HepG2 (cell line): ENCODE measurements at regions not wholly inside any gene's neighbourhood (a gene's known extent, or its start where the extent isn't known, plus 50 kb on each side); places are given as distances from the start of the nearest gene placed in this dataset.

ENCODE experiments used
- ATAC-seq: fragments of 200-7000 bp; cut with Tn5 transposase; 3 replicates; pipeline ENCODE4 v1.9.1; 2020; ENCODE audit warnings: mild to moderate bottlenecking, moderate library complexity
- BruUV-seq: library from RNA; stranded (reverse); fragments of 400-500 nt; replicated peaks from 2 replicates; lab custom pipeline; 2021; lab: Mats Ljungman, UMichigan
- CTCF ChIA-PET: fragments of 300-600 bp; formaldehyde crosslinking; extraction: SDS; loops from one replicate; lab custom pipeline; 2021; ENCODE audit warnings: low total read pairs, inconsistent platforms, low intra/inter-chr PET ratio; lab: Yijun Ruan, JAX
- POLR2A ChIA-PET: fragments of 350-600 bp; sonication (Branson Sonifier 250); formaldehyde crosslinking; loops from one replicate; lab custom pipeline; 2020; ENCODE audit warnings: antibody characterized with exemption, inconsistent platforms; lab: Yijun Ruan, JAX
- DNase-seq: peaks from one replicate; pipeline ENCODE4 v3.0.0-alpha.2; 2015; ENCODE audit warnings: low spot score
- FAIRE-seq: peaks from 3 replicates; lab custom pipeline; 2011; peaks lifted over from hg19 to GRCh38; lab: Jason Lieb, UNC
- H2AFZ ChIP-seq: one replicate; pipeline ENCODE4 v1.6.1; 2011; ENCODE audit warnings: low read length, inconsistent platforms
- H3K27ac ChIP-seq: fragments of 300-600 bp; 3 replicates; pipeline ENCODE4 v1.8.0; 2011; ENCODE audit warnings: mixed run types, mild to moderate bottlenecking, mixed read lengths, low read length, inconsistent platforms; ENCODE audit not compliant: insufficient read depth; ENCODE audit errors: extremely low read length
- H3K27me3 ChIP-seq, 2 experiments: fragments of 200-600 bp in 1 of 2; 2 replicates in 1 of 2; 3 replicates in 1 of 2; pipeline versions ENCODE4 v1.6.0 to v1.8.0; 2011; ENCODE audit warnings: low read length in 2 of 2, mild to moderate bottlenecking in 2 of 2, moderate library complexity in 2 of 2, inconsistent platforms in 1 of 2; ENCODE audit not compliant: insufficient read depth in 2 of 2, control insufficient read depth in 1 of 2
- H3K36me3 ChIP-seq, 2 experiments: fragments of 200-600 bp in 1 of 2; replicated peaks in 1 of 2; 2 replicates in 1 of 2; 3 replicates in 1 of 2; pipeline versions ENCODE4 v1.5.1 to v1.8.0; 2011; ENCODE audit warnings: low read length in 2 of 2, inconsistent platforms in 1 of 2; ENCODE audit not compliant: insufficient read depth in 2 of 2, control insufficient read depth in 1 of 2
- H3K4me1 ChIP-seq: 2 replicates; pipeline ENCODE4 v1.5.1; 2012; ENCODE audit warnings: low read length, inconsistent platforms; ENCODE audit not compliant: insufficient read depth
- H3K4me2 ChIP-seq: 2 replicates; pipeline ENCODE4 v1.6.0; 2011; ENCODE audit warnings: low read depth, low read length, inconsistent platforms
- H3K4me3 ChIP-seq, 3 experiments: fragments of 200-600 bp in 1 of 3; sonication (generic), shearing (Covaris generic) in 1 of 3; replicated peaks in 1 of 3; 2 replicates each; pipeline ENCODE4 v1.5.1; 2011 to 2016; ENCODE audit warnings: low read length in 3 of 3, inconsistent platforms in 2 of 3, low read depth in 2 of 3, mild to moderate bottlenecking in 2 of 3, control low read depth in 1 of 3, mixed read lengths in 1 of 3; ENCODE audit not compliant: insufficient read depth in 1 of 3
- H3K79me2 ChIP-seq: one replicate; pipeline ENCODE4 v1.6.1; 2011; ENCODE audit warnings: low read length, inconsistent platforms; ENCODE audit not compliant: insufficient read depth
- H3K9ac ChIP-seq: 2 replicates; pipeline ENCODE4 v1.6.0; 2011; ENCODE audit warnings: mild to moderate bottlenecking, low read depth, low read length, inconsistent platforms; ENCODE audit not compliant: insufficient read depth
- H3K9me3 ChIP-seq: 2 replicates; pipeline ENCODE4 v1.5.1; 2012; ENCODE audit warnings: mild to moderate bottlenecking, low read length
- H4K20me1 ChIP-seq: 2 replicates; pipeline ENCODE4 v1.6.0; 2011; ENCODE audit warnings: inconsistent platforms, mild to moderate bottlenecking, low read length, moderate library complexity; ENCODE audit not compliant: insufficient read depth
- CEBPB ChIP-seq: IDR thresholded peaks from 2 replicates; pipeline ENCODE4 v1.6.1; 2011; ENCODE audit warnings: low read depth, low read length, improper control_type of control experiment, borderline replicate concordance
- EZH2 ChIP-seq: conservative IDR thresholded peaks from 2 replicates; pipeline ENCODE4 v1.6.1; 2012; ENCODE audit warnings: mild to moderate bottlenecking, low read depth, low read length, moderate library complexity
- FOXP4 ChIP-seq: sonication (generic); formaldehyde crosslinking; IDR thresholded peaks from 2 replicates; pipeline ENCODE4 v1.4.0; 2020; ENCODE audit warnings: missing genetic modification reagents
- ZBTB7B ChIP-seq: sonication (generic); formaldehyde crosslinking; IDR thresholded peaks from 2 replicates; pipeline ENCODE4 v1.4.0; 2020; ENCODE audit warnings: missing genetic modification reagents
- ZNF562 ChIP-seq: sonication (generic); formaldehyde crosslinking; IDR thresholded peaks from 2 replicates; pipeline ENCODE4 v1.8.0; 2022; ENCODE audit warnings: missing genetic modification reagents, borderline replicate concordance
- ZNF616 ChIP-seq: sonication (generic); formaldehyde crosslinking; IDR thresholded peaks from 2 replicates; pipeline ENCODE4 v1.5.0; 2020; ENCODE audit warnings: low read depth, mild to moderate bottlenecking, missing genetic modification reagents
- ZNF841 ChIP-seq: sonication (generic); formaldehyde crosslinking; IDR thresholded peaks from 2 replicates; pipeline ENCODE4 v1.8.1; 2023; ENCODE audit warnings: missing genetic modification reagents, borderline replicate concordance
- ZSCAN9 ChIP-seq: IDR thresholded peaks from 2 replicates; pipeline ENCODE4 v1.6.1; 2016; ENCODE audit warnings: borderline replicate concordance
- WGBS: methylation state at CpG from one replicate; pipeline ENCODE4 v1.1.6; 2017; ENCODE audit warnings: low lambda C conversion rate; 5-methylcytosine and 5-hydroxymethylcytosine counted together
- in situ Hi-C: cut with HindIII; loops from 2 replicates; pipeline ENCODE4 v1.10.0; 2017; ENCODE audit warnings: low pct_unique_long_range_greater_than_20kb; ENCODE audit not compliant: extremely low pct_ligation_motif_present
- intact Hi-C: fragments of 100-400 bp; cut with micrococcal nuclease; formaldehyde crosslinking; loops from one replicate; pipeline ENCODE4 v1.10.0; 2022; ENCODE audit not compliant: unreplicated experiment
- TF ChIP-seq, protein P1 (sequence below): IDR thresholded peaks from 2 replicates; pipeline ENCODE4 v1.6.1; 2016; ENCODE audit warnings: missing genetic modification reagents, missing compliant biosample characterization
- TF ChIP-seq, protein P2 (sequence below): sonication (generic); formaldehyde crosslinking; IDR thresholded peaks from 2 replicates; pipeline ENCODE4 v1.4.0; 2020; ENCODE audit warnings: missing genetic modification reagents
- TF ChIP-seq, protein P3 (sequence below): sonication (generic); formaldehyde crosslinking; conservative IDR thresholded peaks from 2 replicates; pipeline ENCODE4 v1.4.0; 2020; ENCODE audit warnings: missing genetic modification reagents
- TF ChIP-seq, protein P4 (sequence below): sonication (generic); formaldehyde crosslinking; IDR thresholded peaks from 2 replicates; pipeline ENCODE4 v1.4.0; 2020; ENCODE audit warnings: missing genetic modification reagents, mild to moderate bottlenecking, borderline replicate concordance

- Histone ChIP-seq H3K9me3 (no peaks in the 10 kb centered on the region), H3K27ac (no peak overlapping the region), H2AFZ (no peak overlapping the region), H3K4me3 (no peak overlapping the region), H3K9ac (no peak overlapping the region), H3K36me3 (no peaks in the 10 kb centered on the region), H3K4me1 (no peaks in the 10 kb centered on the region), H3K4me2 (no peak overlapping the region), H3K27me3 (no peaks in the 10 kb centered on the region), H4K20me1 (no peaks in the 10 kb centered on the region), H3K79me2 (no peaks in the 10 kb centered on the region)
- POLR2A ChIA-PET = no interaction called here
- ATAC-seq (no peak), DNase-seq (no peak), FAIRE-seq (no peak)
- in situ Hi-C loops (no loop called here), intact Hi-C loops (no loop called here)
- WGBS = 3% methylated on average over 4 of the region's 4 CpGs
- BruUV-seq = no TSS peak
- CTCF ChIA-PET = no interaction called here
- TF ChIP-seq ZSCAN9 (CRISPR knock-in tag) = no peak
- TF ChIP-seq ZBTB7B (CRISPR knock-in tag) = no peak
- no peak for TF ChIP-seq CEBPB
- no peak for TF ChIP-seq ZNF841 (CRISPR knock-in tag)
- no peak for TF ChIP-seq ZNF562 (CRISPR knock-in tag)
- TF ChIP-seq, protein P1, sequence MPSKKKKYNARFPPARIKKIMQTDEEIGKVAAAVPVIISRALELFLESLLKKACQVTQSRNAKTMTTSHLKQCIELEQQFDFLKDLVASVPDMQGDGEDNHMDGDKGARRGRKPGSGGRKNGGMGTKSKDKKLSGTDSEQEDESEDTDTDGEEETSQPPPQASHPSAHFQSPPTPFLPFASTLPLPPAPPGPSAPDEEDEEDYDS = no peak
- TF ChIP-seq, protein P2, sequence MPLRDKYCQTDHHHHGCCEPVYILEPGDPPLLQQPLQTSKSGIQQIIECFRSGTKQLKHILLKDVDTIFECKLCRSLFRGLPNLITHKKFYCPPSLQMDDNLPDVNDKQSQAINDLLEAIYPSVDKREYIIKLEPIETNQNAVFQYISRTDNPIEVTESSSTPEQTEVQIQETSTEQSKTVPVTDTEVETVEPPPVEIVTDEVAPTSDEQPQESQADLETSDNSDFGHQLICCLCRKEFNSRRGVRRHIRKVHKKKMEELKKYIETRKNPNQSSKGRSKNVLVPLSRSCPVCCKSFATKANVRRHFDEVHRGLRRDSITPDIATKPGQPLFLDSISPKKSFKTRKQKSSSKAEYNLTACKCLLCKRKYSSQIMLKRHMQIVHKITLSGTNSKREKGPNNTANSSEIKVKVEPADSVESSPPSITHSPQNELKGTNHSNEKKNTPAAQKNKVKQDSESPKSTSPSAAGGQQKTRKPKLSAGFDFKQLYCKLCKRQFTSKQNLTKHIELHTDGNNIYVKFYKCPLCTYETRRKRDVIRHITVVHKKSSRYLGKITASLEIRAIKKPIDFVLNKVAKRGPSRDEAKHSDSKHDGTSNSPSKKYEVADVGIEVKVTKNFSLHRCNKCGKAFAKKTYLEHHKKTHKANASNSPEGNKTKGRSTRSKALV (CRISPR knock-in tag) = no peak
- TF ChIP-seq, protein P3, sequence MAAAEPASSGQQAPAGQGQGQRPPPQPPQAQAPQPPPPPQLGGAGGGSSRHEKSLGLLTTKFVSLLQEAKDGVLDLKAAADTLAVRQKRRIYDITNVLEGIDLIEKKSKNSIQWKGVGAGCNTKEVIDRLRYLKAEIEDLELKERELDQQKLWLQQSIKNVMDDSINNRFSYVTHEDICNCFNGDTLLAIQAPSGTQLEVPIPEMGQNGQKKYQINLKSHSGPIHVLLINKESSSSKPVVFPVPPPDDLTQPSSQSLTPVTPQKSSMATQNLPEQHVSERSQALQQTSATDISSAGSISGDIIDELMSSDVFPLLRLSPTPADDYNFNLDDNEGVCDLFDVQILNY = no peak
- TF ChIP-seq EZH2 = no peak
- TF ChIP-seq, protein P4, sequence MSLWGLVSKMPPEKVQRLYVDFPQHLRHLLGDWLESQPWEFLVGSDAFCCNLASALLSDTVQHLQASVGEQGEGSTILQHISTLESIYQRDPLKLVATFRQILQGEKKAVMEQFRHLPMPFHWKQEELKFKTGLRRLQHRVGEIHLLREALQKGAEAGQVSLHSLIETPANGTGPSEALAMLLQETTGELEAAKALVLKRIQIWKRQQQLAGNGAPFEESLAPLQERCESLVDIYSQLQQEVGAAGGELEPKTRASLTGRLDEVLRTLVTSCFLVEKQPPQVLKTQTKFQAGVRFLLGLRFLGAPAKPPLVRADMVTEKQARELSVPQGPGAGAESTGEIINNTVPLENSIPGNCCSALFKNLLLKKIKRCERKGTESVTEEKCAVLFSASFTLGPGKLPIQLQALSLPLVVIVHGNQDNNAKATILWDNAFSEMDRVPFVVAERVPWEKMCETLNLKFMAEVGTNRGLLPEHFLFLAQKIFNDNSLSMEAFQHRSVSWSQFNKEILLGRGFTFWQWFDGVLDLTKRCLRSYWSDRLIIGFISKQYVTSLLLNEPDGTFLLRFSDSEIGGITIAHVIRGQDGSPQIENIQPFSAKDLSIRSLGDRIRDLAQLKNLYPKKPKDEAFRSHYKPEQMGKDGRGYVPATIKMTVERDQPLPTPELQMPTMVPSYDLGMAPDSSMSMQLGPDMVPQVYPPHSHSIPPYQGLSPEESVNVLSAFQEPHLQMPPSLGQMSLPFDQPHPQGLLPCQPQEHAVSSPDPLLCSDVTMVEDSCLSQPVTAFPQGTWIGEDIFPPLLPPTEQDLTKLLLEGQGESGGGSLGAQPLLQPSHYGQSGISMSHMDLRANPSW (CRISPR knock-in tag) = no peak
- TF ChIP-seq FOXP4 (CRISPR knock-in tag) = no peak
- no peak for TF ChIP-seq ZNF616 (CRISPR knock-in tag)
These were observed 1293.9 kb downstream of the PLA2G4A start for GRCh38 chr1:188122646-188123045.
